OCI-LY7 (cell line): ENCODE measurements at regions not wholly inside any gene's neighbourhood (a gene's known extent, or its start where the extent isn't known, plus 50 kb on each side); places are given as distances from the start of the nearest gene placed in this dataset.
"Not testable (repeated sequence)": the region's sequence is repeated elsewhere in the genome, so short reads cannot be mapped to it uniquely, and the experiment has no call there.

Experiments used
- BruUV-seq: library from RNA; stranded (reverse); fragments of 400-500 nt; replicated peaks from 2 replicates; lab custom pipeline; 2021; lab: Mats Ljungman, UMichigan
- CTCF ChIA-PET: fragments of 300-600 bp; sonication (Branson Sonifier 250); formaldehyde crosslinking; loops from one replicate; lab custom pipeline; 2022; ENCODE audit warnings: antibody characterized with exemption; ENCODE audit not compliant: unreplicated experiment; lab: Charles Lee
- POLR2A ChIA-PET: fragments of 300-600 bp; sonication (Branson Sonifier 250); formaldehyde crosslinking; loops from one replicate; lab custom pipeline; 2022; ENCODE audit warnings: antibody characterized with exemption; lab: Charles Lee
- DNase-seq: peaks from one replicate; pipeline ENCODE4 v3.0.0-alpha.2; 2015; ENCODE audit warnings: low spot score
- H2AFZ ChIP-seq: fragments of 200-600 bp; sonication (generic), shearing (Covaris generic); 2 replicates; pipeline ENCODE4 v1.6.1; 2014; ENCODE audit warnings: mild to moderate bottlenecking, antibody characterized with exemption, low read length, moderate library complexity
- H3K27ac ChIP-seq: fragments of 200-600 bp; sonication (generic); 2 replicates; pipeline ENCODE4 v1.5.1; 2014; ENCODE audit warnings: mixed run types, low read depth, mild to moderate bottlenecking, moderate library complexity, low read length, inconsistent platforms; ENCODE audit not compliant: poor library complexity, severe bottlenecking
- H3K36me3 ChIP-seq: fragments of 200-600 bp; sonication (generic); 2 replicates; pipeline ENCODE4 v1.6.1; 2014; ENCODE audit warnings: mild to moderate bottlenecking, antibody characterized with exemption, low read length, moderate library complexity, mixed read lengths; ENCODE audit not compliant: insufficient read depth
- H3K4me1 ChIP-seq: fragments of 200-600 bp; sonication (generic); 2 replicates; pipeline ENCODE4 v1.5.1; 2014; ENCODE audit warnings: mild to moderate bottlenecking, low read length; ENCODE audit not compliant: insufficient read depth, poor library complexity, severe bottlenecking
- H3K4me2 ChIP-seq: fragments of 200-600 bp; sonication (generic); 2 replicates; pipeline ENCODE4 v1.6.1; 2014; ENCODE audit warnings: mild to moderate bottlenecking, low read length
- H3K4me3 ChIP-seq: fragments of 200-600 bp; sonication (generic); 2 replicates; pipeline ENCODE4 v1.5.1; 2014; ENCODE audit warnings: mild to moderate bottlenecking, low read depth, low read length; ENCODE audit not compliant: poor library complexity, severe bottlenecking
- H3K79me2 ChIP-seq: fragments of 200-600 bp; sonication (generic); 2 replicates; pipeline ENCODE4 v1.6.1; 2016; ENCODE audit warnings: low read depth, mild to moderate bottlenecking, low read length, moderate library complexity, mixed read lengths; ENCODE audit not compliant: insufficient read depth
- H3K9me2 ChIP-seq: fragments of 200-600 bp; sonication (generic); 2 replicates; pipeline ENCODE4 v1.6.1; 2016; ENCODE audit warnings: mild to moderate bottlenecking, low read length, mixed read lengths; ENCODE audit not compliant: insufficient read depth
- H3K9me3 ChIP-seq: fragments of 200-600 bp; sonication (generic); 2 replicates; pipeline ENCODE4 v1.6.1; 2014; ENCODE audit warnings: mild to moderate bottlenecking, mixed run types, low read length, mixed read lengths
- H4K20me1 ChIP-seq: fragments of 200-600 bp; sonication (generic); 2 replicates; pipeline ENCODE4 v1.6.1; 2014; ENCODE audit warnings: mild to moderate bottlenecking, antibody characterized with exemption, low read length, moderate library complexity, mixed read lengths; ENCODE audit not compliant: insufficient read depth
- CTCF ChIP-seq: fragments of 200-600 bp; sonication (generic); conservative IDR thresholded peaks from 2 replicates; pipeline ENCODE4 v1.5.1; 2014; ENCODE audit warnings: mild to moderate bottlenecking, antibody characterized with exemption, low read length, moderate library complexity, mixed read lengths
- EZH2phosphoT487 ChIP-seq: fragments of 200-600 bp; sonication (generic); IDR thresholded peaks from 2 replicates; pipeline ENCODE4 v1.6.1; 2018; ENCODE audit warnings: low read depth, borderline replicate concordance, mild to moderate bottlenecking, mixed run types, antibody characterized with exemption, low read length, moderate library complexity, mixed read lengths
- intact Hi-C: fragments of 100-400 bp; cut with micrococcal nuclease; formaldehyde crosslinking; loops from one replicate; pipeline ENCODE4 v1.10.0; 2022; ENCODE audit not compliant: unreplicated experiment

- intact Hi-C loops: no loop called here
Measured at GRCh38 chr6:50381099-50381415, 331.3 kb upstream of the DEFB112 start.

DNA sequence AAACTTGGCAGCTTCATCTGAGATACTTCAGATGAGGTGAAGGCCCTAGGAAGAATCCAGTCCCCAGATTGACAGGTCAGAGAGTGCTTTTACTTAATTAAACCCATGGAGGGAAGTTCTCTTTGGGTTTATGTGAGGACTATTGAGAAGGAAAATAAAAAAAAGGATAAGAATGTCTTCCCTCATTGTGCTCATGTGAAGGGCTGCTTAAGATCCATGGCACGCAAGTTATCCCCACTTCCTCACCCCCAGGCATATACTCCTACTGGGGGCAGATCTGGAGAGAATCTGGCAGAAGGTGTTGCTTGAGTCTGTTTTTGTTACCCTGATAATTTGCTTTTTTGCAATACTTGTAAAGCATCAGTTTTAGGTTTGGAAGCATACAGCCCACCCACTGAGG is 322.9 kb upstream of the TFAP2D start:
- intact Hi-C loops: no loop called here
- H3K4me2 ChIP-seq: no peak overlapping the region
- TF ChIP-seq CTCF (no peak), EZH2phosphoT487 (no peak)
- no peaks in the 10 kb centered on the region for H3K9me2 ChIP-seq
- ChIA-PET POLR2A (no interaction called here), CTCF (no interaction called here)
- H3K79me2 ChIP-seq: no peaks in the 10 kb centered on the region
- no peak overlapping the region for H3K4me3 ChIP-seq
- H3K27ac ChIP-seq: no peak overlapping the region
- no peaks in the 10 kb centered on the region for H3K4me1 ChIP-seq
- no peaks in the 10 kb centered on the region for H3K36me3 ChIP-seq
- no TSS peak for BruUV-seq
- no peaks in the 10 kb centered on the region for H3K9me3 ChIP-seq
- no peak overlapping the region for H2AFZ ChIP-seq
- H4K20me1 ChIP-seq: no peaks in the 10 kb centered on the region
- no peak for DNase-seq

More at GRCh38 chr6:50381099-50381415, 331.3 kb upstream of the DEFB112 start:
- TF ChIP-seq CTCF (peak; percentile 61), EZH2phosphoT487 (no peak)
- no peaks in the 10 kb centered on the region for H3K9me3 ChIP-seq
- no peaks in the 10 kb centered on the region for H3K4me1 ChIP-seq
- CTCF ChIA-PET: no interaction called here
- DNase-seq: no peak
- no TSS peak for BruUV-seq
- H2AFZ ChIP-seq: no peak overlapping the region
- no peaks in the 10 kb centered on the region for H3K36me3 ChIP-seq
- H3K4me2 ChIP-seq: no peak overlapping the region
- H4K20me1 ChIP-seq: no peaks in the 10 kb centered on the region
- POLR2A ChIA-PET: no interaction called here
- H3K4me3 ChIP-seq: no peak overlapping the region
- H3K9me2 ChIP-seq: no peaks in the 10 kb centered on the region
- H3K79me2 ChIP-seq: no peaks in the 10 kb centered on the region
- no peak overlapping the region for H3K27ac ChIP-seq

GRCh38 chr6:50394139-50394538 is 319.2 kb upstream of the TFAP2D start:
- H3K9me2 ChIP-seq, H3K4me1 ChIP-seq, H3K4me2 ChIP-seq, intact Hi-C loops, CTCF ChIA-PET, H3K27ac ChIP-seq, H4K20me1 ChIP-seq, POLR2A ChIA-PET, H3K4me3 ChIP-seq, BruUV-seq, H3K36me3 ChIP-seq, H2AFZ ChIP-seq, H3K9me3 ChIP-seq, DNase-seq, H3K79me2 ChIP-seq: not testable (repeated sequence)
